A172 (cell line): ENCODE measurements at regions not wholly inside any gene's neighbourhood (a gene's known extent, or its start where the extent isn't known, plus 50 kb on each side); places are given as distances from the start of the nearest gene placed in this dataset.

ENCODE experiments used
- DNase-seq: peaks from one replicate; pipeline ENCODE4 v3.0.0-alpha.2; 2015; ENCODE audit warnings: low spot score

DNA sequence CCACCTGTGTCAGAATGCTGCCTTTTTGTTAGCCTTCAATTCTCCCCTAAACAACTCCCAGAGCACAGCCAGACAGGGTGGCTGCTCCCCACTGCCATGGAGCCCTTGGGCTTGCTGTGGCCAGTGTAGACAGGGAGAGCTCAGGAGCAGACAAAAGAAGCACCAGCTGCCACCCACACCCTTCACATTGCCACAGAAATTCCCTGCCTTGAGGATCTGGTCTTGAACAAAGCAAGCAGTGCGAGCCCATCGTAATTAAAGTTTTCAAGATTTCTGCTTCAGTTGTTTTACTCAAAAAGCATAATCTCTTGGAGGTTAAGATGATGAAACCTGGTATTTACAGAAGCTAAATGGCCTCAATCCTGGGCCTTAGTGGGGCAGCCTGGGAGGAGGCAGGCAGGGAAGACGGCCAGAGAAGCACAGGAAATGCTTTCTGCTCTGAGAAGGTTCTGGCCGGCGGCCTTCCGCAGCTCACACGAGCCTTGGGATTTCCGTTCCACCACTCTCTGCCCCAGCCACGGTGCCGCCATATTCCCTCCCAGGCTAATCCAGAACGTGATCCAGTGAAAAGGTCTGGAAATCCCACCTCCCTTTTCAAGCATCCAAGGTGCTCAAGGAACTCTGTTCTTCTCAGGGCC, 535.2 kb downstream of the BCL11B start:
- DNase-seq, result no peak

DNA sequence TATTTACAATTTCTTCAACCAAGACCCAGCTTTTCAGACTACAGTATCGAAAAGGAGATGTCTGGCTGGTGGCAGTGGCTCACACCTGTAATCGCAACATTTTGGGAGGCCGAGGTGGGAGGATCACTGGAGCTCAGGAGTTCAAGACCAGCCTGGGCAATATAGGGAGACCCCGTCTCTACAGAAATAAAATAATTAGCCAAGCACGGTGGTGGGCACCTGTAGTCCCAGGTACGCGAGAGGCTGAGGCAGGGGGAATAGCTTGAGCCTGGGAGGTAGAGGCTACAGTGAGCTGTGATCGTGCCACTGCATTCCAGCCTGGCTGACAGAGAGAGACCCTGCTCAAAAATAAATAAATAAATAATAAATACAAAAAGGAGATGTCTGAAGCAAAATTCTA, 530.5 kb downstream of the BCL11B start:
- DNase-seq, result no peak

DNA sequence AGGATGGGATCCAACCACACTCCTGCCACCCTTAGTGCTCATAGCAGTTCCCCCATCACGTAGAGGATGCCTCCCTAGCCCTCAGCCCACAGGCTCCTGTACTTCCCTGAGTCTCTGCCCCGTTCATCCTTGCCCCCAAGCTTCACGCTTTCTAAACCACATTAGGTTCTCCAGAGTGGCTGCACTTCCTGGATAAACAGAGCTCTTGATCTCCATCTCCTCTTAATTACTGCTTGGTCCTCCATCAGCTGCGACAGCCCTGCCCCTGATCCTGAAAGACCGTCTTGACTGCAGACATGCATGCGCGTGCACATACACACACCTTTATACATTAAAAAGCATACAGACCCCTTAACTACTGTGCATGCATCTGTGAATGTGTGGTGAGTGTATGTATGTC, 530.0 kb downstream of the BCL11B start:
- no peak for DNase-seq

DNA sequence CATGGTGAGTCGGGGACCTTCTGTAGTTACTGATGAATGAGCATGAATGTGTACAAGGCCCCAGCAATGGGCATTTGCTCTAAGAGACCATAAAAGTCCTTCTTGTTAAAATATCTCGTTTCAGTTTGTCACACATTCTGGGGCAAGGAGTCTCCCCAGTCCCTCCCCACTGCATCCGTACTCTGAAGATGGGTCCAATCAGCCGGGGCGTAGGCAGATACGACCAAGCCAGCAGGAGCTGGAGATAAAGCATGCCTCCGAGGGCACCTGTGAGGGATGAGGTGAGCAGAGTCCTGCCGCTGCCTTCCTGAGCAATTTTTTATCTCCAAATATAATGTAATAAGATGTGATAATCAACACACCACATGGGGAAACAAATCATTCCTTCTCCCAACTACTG, 528.5 kb downstream of the BCL11B start:
- no peak for DNase-seq

DNA sequence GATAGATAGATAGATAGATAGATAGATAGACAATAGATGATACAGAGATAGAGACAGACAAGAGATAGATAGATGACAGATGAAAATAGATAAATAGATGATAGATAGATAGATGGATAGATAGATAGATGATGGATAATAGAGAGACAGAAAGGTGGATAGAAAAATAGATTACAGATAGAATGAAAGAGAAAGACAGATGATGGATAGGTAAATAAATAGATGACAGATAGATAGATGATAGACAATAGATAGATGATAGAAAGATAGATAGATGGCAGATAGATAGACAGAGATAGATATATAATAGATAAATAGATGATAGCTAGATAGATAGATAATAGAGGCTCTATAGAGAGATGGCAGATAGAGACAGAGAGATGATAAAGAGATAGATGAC, 523.0 kb downstream of the BCL11B start:
- no peak for DNase-seq

DNA sequence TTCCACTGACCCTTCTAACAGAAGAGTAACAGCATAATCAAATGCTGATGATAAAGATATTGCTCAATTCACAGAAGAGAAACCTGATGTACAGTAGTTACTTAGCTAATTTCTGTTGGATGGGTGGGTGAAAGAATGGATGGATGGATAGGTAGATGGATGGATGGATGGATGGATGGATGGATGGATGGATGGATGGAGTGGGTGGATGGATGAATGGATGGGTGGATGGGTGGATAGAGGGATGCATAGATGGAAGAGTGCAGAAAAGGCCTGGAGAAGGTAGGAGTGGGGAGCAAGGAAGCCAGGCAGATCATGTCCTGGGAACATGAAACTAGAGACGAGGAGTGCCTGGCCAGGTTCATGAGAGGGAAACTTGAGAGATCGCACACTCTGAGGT, 520.9 kb downstream of the BCL11B start:
- DNase-seq, result no peak

DNA sequence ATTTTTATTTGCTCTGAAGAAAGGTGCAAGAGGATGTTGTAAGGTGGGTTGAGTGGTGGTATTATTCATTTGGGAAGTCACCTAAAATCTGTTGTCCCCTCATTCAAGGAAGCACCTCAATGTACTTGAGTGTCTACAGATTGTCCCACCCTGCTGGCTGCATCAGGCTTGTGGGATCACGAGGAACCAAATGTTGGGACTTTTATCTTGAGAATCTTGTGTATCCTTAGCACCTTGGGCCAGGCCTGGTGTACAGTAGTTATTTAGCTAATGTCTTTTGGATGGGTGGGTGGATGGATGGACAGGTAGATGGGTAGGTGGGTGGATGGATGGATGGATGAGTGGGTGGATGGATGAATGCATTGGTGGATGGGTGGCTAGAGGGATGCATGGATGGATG, 519.3 kb downstream of the BCL11B start:
- no peak for DNase-seq

DNA sequence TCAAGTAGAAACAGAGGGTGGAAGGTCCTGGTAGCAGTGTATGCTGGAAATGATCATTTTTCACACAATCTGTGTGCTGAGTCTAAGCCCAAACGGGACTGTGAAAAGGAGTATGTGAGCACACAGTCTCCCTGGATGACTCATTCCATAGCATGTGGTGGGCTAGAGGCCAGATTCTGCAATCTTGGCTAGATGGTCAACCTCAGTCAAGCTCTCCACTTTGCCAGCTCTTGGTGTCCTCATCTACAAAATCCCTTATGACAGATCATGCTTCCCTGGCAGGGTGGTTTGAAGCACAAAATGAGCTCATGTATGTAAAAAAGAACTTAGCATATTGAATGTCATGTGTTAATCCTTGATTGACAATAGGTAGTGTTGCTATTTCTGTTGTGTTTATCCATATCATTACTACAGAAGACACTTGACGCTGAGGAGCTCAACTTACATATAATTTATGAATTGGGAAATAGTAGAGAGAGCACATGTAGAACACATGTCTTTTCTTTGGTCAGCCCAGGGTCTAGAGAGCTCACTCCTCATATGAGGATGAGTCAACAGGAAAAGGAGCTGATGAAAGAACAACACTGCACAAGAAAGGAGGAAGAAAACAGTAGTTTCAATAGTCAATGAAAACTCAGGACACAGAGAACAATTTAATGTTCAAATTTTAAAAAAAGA, 517.5 kb downstream of the BCL11B start:
- DNase-seq, result no peak

DNA sequence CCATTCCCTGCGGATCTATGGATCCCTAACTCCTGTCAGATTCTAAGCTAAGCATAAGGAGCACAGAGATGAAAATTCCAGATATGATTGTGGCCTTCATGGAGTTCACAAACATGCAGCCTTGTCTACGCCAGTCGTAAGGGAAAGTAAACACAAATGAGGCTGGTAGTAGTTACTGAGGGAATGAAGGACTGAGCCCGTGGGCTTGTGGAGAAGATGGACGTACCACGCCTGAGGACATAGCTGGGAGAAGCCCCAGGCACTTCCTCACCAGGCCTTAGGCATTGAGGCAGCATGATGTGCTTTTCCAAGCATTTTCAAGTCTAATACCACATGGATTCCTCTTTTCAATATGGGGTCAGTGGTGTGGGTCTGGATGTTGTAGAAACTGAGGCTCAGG, 515.2 kb downstream of the BCL11B start:
- no peak for DNase-seq

DNA sequence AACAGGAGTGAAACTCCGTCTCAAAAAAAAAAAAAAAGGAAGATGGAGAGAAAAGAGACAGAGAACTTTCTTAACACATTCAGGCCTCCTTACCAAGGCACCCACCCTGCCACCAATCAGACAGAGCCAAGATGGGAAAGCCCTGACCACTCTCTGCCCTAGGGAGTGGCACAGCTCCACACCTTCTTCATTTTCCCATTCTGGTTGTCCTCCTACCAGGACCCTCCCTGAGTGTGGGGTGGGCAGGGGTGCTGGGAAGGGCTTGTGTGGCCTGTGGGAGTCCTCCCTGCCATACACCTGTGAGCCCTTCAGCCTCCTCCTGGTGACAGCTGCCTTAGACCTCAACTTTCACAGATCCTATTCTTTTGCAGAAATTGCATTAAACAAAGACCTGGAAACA, 513.6 kb downstream of the BCL11B start:
- DNase-seq, result no peak

DNA sequence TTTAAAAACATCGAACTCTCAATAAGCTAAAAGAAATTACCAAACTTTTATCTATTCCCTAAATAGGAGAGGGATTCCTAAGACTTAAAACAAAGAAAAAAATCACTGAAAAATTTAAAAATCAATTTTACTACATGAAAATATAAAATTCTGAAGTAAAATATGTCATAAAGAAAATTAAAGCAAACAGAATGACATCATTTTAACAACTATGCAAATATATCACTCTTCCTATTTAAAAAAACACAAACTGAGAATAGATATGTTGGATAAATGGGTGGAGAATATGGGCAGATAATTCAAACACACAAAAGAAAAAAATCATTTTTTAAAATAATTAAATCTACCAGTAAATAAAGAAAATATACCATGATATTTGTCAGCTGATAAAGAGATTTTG, 510.0 kb downstream of the BCL11B start:
- no peak for DNase-seq

DNA sequence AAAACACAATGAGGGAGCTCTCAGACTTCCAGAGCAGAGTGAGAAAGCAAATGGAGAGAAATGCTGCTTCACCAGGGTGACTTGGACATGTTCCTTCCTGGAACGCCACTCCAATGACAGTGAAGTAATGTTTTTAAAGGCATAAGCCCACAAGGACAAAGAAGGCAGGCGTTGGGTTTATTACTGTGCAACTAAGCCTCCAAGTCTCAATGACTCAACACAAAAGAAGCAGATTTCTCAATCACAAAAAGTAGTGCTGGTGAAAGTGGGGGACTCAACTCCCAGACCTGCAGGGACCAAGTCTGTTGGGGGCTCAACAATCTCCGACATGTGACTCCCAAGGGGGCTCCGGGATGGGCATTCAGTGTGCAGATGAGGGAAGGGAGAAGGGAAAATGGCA, 505.2 kb downstream of the BCL11B start:
- no peak for DNase-seq

DNA sequence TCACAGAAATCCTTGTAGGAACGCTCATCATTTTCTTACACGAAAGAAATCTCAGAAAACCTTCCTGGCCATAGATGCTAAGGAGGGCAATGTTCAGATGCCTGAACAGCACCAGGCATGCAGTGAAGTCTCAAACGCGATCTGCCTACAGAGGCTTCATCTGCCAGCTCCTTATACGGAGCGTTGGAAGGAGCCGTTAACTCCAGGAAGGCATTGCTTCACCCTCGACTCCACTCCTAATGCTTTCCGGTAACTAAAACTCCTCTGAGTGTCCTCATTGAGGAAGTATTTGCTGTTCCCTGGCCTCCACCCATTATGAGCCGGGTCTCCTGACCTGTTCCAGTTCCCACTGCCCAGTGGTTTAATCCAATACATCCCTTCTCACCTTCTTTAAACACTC, 502.7 kb downstream of the BCL11B start:
- no peak for DNase-seq

DNA sequence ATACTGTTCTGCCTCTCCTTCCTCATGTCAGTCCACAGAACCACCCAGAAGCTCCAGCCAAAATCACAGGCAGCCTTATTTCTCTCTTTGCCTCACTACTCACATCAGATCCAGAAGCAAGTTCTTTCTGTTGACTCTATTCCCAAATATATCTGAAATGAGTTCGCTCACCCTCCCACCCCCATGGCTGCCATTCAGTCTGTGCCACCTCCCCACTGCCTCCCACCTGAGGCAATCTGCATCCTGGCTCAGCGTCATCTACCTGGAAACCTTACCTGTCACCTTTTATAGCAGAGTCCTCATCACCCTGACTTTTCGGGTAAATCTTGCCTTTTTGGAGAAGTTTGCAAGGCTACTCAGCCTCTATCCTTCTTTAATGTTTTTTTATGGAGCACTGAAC, 501.8 kb downstream of the BCL11B start:
- DNase-seq, result no peak

DNA sequence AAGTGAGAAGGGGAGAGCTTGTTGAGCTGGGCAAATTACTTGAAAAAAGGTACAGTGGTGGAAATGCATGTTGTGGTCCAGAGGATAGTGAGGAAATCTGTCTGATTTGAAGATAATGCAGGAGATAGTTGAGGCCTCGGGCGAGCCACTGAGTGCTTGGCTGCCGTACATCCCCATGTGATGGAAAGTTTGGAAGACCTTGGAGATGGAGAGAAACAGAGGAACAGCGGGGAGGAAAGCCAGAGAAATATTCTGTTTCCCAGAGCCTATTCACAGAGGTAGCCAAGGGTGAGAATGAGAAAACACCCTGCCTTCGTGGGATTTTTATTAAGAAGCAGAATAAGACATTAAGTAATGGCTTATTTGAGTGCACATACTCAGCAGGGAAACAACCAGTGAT, 498.2 kb downstream of the BCL11B start:
- DNase-seq, result no peak

DNA sequence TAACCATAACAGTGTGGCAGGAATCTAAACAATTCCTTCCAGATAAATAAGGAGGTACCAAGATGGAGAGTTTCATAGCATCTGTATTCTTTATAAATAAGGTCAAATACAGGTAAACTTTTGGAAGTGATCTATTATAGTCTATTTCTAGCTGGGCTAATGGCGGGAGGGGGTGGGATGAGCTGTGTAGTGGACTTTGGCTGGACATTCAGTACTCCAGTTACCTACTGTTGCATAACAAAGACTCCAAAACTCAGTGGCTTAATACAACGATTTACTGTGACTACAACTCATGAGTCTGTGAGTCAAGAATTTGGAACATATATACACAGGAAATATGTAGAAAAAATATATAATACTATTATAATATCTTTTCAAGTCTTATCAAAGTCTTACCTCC, 496.1 kb downstream of the BCL11B start:
- DNase-seq, result no peak

DNA sequence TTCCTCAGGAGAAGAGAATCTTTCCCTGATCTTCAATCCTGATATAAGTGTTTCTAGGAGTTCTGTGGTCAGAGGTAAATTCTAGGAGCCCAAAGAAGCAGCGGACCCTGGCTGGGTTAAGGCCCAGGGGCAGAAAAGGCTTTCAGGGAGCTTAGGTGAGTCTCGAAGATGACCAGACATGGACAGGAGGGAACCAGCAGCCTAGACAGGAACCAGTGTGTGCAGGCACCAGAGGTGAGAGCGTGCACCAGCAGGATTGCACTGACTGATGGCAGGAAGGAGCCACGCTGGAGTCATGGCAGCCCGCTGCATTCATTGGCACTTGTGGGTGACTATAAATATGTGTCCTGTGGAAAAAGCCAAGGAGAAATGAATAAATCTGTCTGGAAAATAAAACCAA, 489.9 kb downstream of the BCL11B start:
- no peak for DNase-seq

DNA sequence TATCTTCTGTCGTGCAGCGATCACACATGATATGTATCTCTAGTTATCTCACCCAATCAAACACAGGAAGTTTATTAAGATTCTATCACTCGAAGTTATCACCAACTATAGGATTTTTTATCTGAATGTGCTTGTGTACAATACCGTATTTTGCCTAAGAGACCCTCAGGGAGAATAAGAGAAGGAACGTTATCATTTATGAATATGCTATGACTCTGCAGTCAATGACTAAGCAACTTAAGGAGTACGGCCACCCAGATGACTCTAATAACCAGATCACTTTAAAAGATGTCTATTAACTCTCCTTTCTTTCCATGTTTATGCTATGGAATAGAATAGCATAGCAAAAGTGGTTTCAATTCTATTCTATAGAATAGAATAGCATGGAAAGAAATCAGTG, 486.4 kb downstream of the BCL11B start:
- DNase-seq, result no peak

DNA sequence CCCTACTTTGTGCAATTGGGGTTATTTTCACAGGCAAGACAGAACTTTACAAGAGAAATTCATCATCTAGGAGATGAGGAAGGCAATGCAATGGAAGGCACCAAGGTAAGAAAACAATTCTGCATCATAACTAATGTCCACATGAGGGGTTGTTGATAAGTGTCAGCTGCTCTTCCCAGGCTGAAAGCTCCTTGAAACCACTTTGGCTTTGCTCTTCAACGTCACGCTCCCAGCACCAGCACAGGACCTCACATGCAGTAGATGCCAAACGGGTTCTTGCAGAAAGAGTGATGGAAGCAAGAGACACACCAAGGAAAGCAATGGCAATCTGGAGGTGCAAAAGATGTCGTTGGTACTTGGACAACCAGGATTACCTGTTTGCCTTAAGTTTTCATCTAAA, 485.5 kb downstream of the BCL11B start:
- DNase-seq, result no peak

DNA sequence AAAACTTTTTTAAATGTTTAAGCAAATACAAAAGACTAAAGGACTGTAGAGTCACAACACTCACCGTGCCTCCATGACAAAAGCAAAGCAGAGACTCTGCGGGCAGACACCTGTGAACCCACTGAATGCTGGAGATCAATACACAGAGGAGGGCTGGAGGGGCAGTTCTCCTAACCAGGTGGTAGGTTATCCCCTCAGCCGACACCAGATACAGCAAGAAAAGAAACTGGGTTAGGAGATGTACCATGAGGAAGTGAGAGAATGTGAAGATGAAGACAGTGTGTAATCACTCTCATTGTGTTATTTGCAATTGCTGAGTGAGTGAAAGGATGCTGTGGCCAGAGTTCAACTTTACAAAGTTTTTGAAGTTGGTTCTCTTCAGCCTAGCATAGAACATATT, 480.3 kb downstream of the BCL11B start:
- DNase-seq, result no peak

DNA sequence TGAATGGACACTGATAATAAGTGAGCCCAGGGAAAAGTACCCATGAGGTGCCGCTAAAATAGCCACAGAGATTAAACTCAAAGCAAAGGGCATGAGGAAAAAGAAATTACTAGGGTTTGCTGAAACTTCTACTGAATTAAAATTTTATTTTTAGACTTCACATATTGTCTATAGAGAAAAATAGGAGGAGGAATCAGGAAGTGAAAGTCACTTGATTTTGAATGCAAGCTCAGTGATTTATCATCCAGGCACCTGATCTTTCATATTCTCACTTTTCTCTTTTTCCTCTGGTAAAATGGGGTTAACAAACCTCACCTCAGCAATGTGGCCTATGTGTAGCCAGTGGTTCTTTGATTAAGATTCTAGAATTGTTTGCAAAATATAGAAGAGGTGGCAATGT, 479.8 kb downstream of the BCL11B start:
- DNase-seq, result no peak

DNA sequence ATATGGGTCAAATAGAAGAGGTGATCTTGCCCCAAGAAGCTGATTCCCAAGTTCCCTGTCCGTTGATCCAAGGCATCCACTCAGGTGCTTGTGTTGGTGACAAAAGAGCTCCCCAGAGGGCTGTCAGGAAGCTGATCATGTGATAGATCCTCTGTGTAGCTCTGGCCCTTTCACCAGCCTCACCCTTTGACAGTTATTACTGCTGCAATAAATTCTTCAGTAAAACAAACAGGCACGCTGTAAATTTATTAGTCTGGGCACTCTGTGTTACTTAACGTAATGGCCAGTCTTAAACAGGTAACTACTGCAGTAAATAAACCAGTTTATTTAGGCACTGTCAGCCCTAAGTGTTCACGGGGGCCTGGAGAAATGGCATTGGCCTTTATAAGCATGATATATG, 473.9 kb downstream of the BCL11B start:
- DNase-seq, result no peak

DNA sequence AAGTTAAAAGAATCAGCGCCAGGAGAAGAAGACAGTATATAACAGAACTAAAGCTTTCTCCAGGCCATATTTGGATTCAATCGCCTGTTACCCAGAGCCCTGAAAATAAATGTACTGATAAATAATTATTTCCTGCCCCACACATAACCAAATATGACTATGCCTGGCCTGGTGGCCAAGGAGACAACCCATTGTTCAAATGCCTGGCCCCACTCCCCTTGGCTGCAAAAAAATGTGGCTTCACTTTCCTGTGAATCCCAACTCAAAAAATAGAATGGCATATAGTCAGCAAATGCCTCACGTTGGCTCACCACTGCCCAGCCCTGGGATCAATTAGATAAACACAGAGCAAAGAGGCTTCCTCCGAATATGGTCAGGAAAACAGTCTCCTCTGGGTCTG, 472.1 kb downstream of the BCL11B start:
- no peak for DNase-seq

DNA sequence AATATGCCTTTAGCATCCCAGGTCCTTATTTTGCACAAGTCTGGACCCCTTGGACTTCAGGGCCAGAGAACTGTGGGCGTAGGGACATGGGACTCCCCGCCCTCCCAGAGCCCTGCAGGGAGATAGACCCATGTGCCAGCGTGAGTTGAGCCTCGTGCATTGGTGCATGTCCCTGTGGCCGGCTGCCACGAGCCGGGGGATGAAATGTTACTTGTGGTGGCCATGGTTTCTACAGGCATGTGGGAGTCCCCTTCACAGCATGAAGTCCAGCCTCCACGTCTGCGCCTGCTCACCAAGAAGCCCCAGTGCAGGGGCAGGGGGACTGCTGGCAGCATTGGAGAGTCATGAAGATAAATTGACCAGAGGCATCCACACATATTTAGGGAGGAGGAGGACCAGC, 470.0 kb downstream of the BCL11B start:
- DNase-seq, result no peak
